ENCODE measurements at regions not wholly inside any gene's neighbourhood (a gene's known extent, or its start where the extent isn't known, plus 50 kb on each side); places are given as distances from the start of the nearest gene placed in this dataset.
"Not testable (repeated sequence)": the region's sequence is repeated elsewhere in the genome, so short reads cannot be mapped to it uniquely, and the experiment has no call there.

- in situ Hi-C loops (cut with HindIII; ENCODE audit: low sequenced_read_pairs): no loop called here
Observed at GRCh38 chr6:126199466-126199865, 140.4 kb upstream of the CENPW start.

GRCh38 chr6:126202707-126203106 is 137.2 kb upstream of the CENPW start:
- in situ Hi-C loops (cut with HindIII; ENCODE audit: low sequenced_read_pairs): no loop called here

- in situ Hi-C loops (cut with HindIII; ENCODE audit: low sequenced_read_pairs): no loop called here
Observed at GRCh38 chr6:126204126-126204525, 135.8 kb upstream of the CENPW start.

- in situ Hi-C loops (cut with HindIII; ENCODE audit: low sequenced_read_pairs): no loop called here
Observed at GRCh38 chr6:126204598-126204997, 135.3 kb upstream of the CENPW start.

- in situ Hi-C loops (cut with HindIII; ENCODE audit: low sequenced_read_pairs): no loop called here
Observed at GRCh38 chr6:126206504-126207246, 133.2 kb upstream of the CENPW start.

- in situ Hi-C loops (cut with HindIII; ENCODE audit: low sequenced_read_pairs): no loop called here
Observed at GRCh38 chr6:126210398-126211075, 129.4 kb upstream of the CENPW start.

- in situ Hi-C loops (cut with HindIII; ENCODE audit: low sequenced_read_pairs): no loop called here
Observed at GRCh38 chr6:126217497-126217896, 122.4 kb upstream of the CENPW start.

- in situ Hi-C loops (cut with HindIII; ENCODE audit: low sequenced_read_pairs): not testable (repeated sequence)
Observed at GRCh38 chr6:126220901-126221300, 119.0 kb upstream of the CENPW start.

GRCh38 chr6:126227833-126228702 is 111.8 kb upstream of the CENPW start:
- in situ Hi-C loops (cut with HindIII; ENCODE audit: low sequenced_read_pairs): no loop called here

- in situ Hi-C loops (cut with HindIII; ENCODE audit: low sequenced_read_pairs): no loop called here
Observed at GRCh38 chr6:126232671-126233070, 107.2 kb upstream of the CENPW start.

GRCh38 chr6:126233192-126233591 is 106.7 kb upstream of the CENPW start:
- in situ Hi-C loops (cut with HindIII; ENCODE audit: low sequenced_read_pairs): no loop called here

- in situ Hi-C loops (cut with HindIII; ENCODE audit: low sequenced_read_pairs): no loop called here
Observed at GRCh38 chr6:126235363-126235762, 104.6 kb upstream of the CENPW start.

- in situ Hi-C loops (cut with HindIII; ENCODE audit: low sequenced_read_pairs): no loop called here
Observed at GRCh38 chr6:126245077-126245476, 94.8 kb upstream of the CENPW start.

GRCh38 chr6:126252154-126252553 is 87.8 kb upstream of the CENPW start:
- in situ Hi-C loops (cut with HindIII; ENCODE audit: low sequenced_read_pairs): no loop called here

GRCh38 chr6:126253431-126253830 is 86.5 kb upstream of the CENPW start:
- in situ Hi-C loops (cut with HindIII; ENCODE audit: low sequenced_read_pairs): no loop called here

- in situ Hi-C loops (cut with HindIII; ENCODE audit: low sequenced_read_pairs): no loop called here
Observed at GRCh38 chr6:126258150-126258549, 81.8 kb upstream of the CENPW start.

- in situ Hi-C loops (cut with HindIII; ENCODE audit: low sequenced_read_pairs): loop anchor here (5.0 kb wide), 1 partner anchor 50 kb away; no protein-coding TSS in a partner anchor
Observed at GRCh38 chr6:126261792-126262421, 78.0 kb upstream of the CENPW start.

- in situ Hi-C loops (cut with HindIII; ENCODE audit: low sequenced_read_pairs): loop anchor here (5.0 kb wide), 1 partner anchor 48 kb away; no protein-coding TSS in a partner anchor
Observed at GRCh38 chr6:126264265-126264664, 75.7 kb upstream of the CENPW start.

- in situ Hi-C loops (cut with HindIII; ENCODE audit: low sequenced_read_pairs): no loop called here
Observed at GRCh38 chr6:126266664-126267063, 73.3 kb upstream of the CENPW start.

- in situ Hi-C loops (cut with HindIII; ENCODE audit: low sequenced_read_pairs): no loop called here
Observed at GRCh38 chr6:126267626-126268025, 72.3 kb upstream of the CENPW start.

- in situ Hi-C loops (cut with HindIII; ENCODE audit: low sequenced_read_pairs): no loop called here
Observed at GRCh38 chr6:126268092-126268491, 71.8 kb upstream of the CENPW start.
